ENCODE measurements at regions not wholly inside any gene's neighbourhood (a gene's known extent, or its start where the extent isn't known, plus 50 kb on each side); places are given as distances from the start of the nearest gene placed in this dataset.

GRCh38 chr19:28289295-28290063 is 923.5 kb downstream of the UQCRFS1 start:
- TF ChIP-seq SUZ12 (IDR thresholded peaks at IDR 0.05; ENCODE audit: extremely low read depth, insufficient read depth, insufficient read length) (no peak), ZNF274 (IDR thresholded peaks at IDR 0.05; ENCODE audit: low read depth, low read length) (no peak)

All from NT2/D1 (cell line).